BLaER1 (cell line): ENCODE measurements at regions not wholly inside any gene's neighbourhood (a gene's known extent, or its start where the extent isn't known, plus 50 kb on each side); places are given as distances from the start of the nearest gene placed in this dataset.

Experiments used
- H3K27ac ChIP-seq: shearing (Covaris generic); formaldehyde crosslinking; 2 replicates; pipeline ENCODE4 v1.8.1; 2022
- H3K27me3 ChIP-seq: shearing (Covaris generic); formaldehyde crosslinking; 2 replicates; pipeline ENCODE4 v1.8.1; 2022
- H3K36me3 ChIP-seq: shearing (Covaris generic); formaldehyde crosslinking; 2 replicates; pipeline ENCODE4 v1.8.1; 2022
- H3K4me1 ChIP-seq: shearing (Covaris generic); formaldehyde crosslinking; 2 replicates; pipeline ENCODE4 v1.8.1; 2022
- H3K4me2 ChIP-seq: shearing (Covaris generic); formaldehyde crosslinking; 2 replicates; pipeline ENCODE4 v1.8.1; 2022
- H3K4me3 ChIP-seq: shearing (Covaris generic); formaldehyde crosslinking; 2 replicates; pipeline ENCODE4 v1.8.1; 2022
- H3K9ac ChIP-seq: shearing (Covaris generic); formaldehyde crosslinking; 2 replicates; pipeline ENCODE4 v1.8.1; 2022
- H3K9me3 ChIP-seq: shearing (Covaris generic); formaldehyde crosslinking; 2 replicates; pipeline ENCODE4 v1.8.1; 2022
- H4K20me1 ChIP-seq: shearing (Covaris generic); formaldehyde crosslinking; 2 replicates; pipeline ENCODE4 v1.8.1; 2022
- Cebpa-rat ChIP-seq: shearing (Covaris generic); IDR thresholded peaks from 2 replicates; pipeline ENCODE4 v1.8.1; 2022

- Histone ChIP-seq H3K4me3 (no peak overlapping the region), H3K4me2 (no peak overlapping the region), H3K9me3 (no peaks in the 10 kb centered on the region), H3K27ac (no peak overlapping the region), H3K9ac (no peak overlapping the region), H4K20me1 (no peaks in the 10 kb centered on the region), H3K4me1 (peaks cover 8% of the 10 kb centered on the region; the same call in 1 of the 2 replicates), H3K27me3 (no peaks in the 10 kb centered on the region), H3K36me3 (no peaks in the 10 kb centered on the region)
- no peak for TF ChIP-seq Cebpa-rat
Observed at GRCh38 chr5:77935506-77936364, 159.6 kb upstream of the TBCA start.

GRCh38 chr5:77928776-77929300 lies 152.7 kb upstream of the TBCA start:
- no peaks in the 10 kb centered on the region for H3K4me1 ChIP-seq
- TF ChIP-seq Cebpa-rat: no peak
- no peak overlapping the region for H3K4me3 ChIP-seq
- H3K27ac ChIP-seq: no peak overlapping the region
- no peak overlapping the region for H3K4me2 ChIP-seq
- no peaks in the 10 kb centered on the region for H3K36me3 ChIP-seq
- no peaks in the 10 kb centered on the region for H4K20me1 ChIP-seq
- H3K27me3 ChIP-seq: no peaks in the 10 kb centered on the region
- no peak overlapping the region for H3K9ac ChIP-seq
- peaks cover 10% of the 10 kb centered on the region for H3K9me3 ChIP-seq

GRCh38 chr5:77926337-77926736 lies 150.2 kb upstream of the TBCA start:
- Histone ChIP-seq H3K9me3 (peaks cover 10% of the 10 kb centered on the region), H3K9ac (no peak overlapping the region), H4K20me1 (no peaks in the 10 kb centered on the region), H3K27ac (no peak overlapping the region), H3K27me3 (no peaks in the 10 kb centered on the region), H3K4me3 (no peak overlapping the region), H3K36me3 (no peaks in the 10 kb centered on the region), H3K4me2 (no peak overlapping the region), H3K4me1 (no peaks in the 10 kb centered on the region)
- no peak for TF ChIP-seq Cebpa-rat

- Histone ChIP-seq H3K4me3 (no peak overlapping the region), H3K27ac (no peak overlapping the region), H3K9me3 (peaks cover 10% of the 10 kb centered on the region), H4K20me1 (no peaks in the 10 kb centered on the region), H3K4me1 (no peaks in the 10 kb centered on the region), H3K9ac (no peak overlapping the region), H3K27me3 (no peaks in the 10 kb centered on the region), H3K4me2 (no peak overlapping the region), H3K36me3 (no peaks in the 10 kb centered on the region)
- TF ChIP-seq Cebpa-rat: no peak
Observed at GRCh38 chr5:77925503-77925902, 149.4 kb upstream of the TBCA start.

- Histone ChIP-seq H3K4me1 (no peaks in the 10 kb centered on the region), H3K9me3 (peaks cover 10% of the 10 kb centered on the region), H3K27ac (no peak overlapping the region), H3K4me2 (no peak overlapping the region), H3K27me3 (no peaks in the 10 kb centered on the region), H3K4me3 (no peak overlapping the region), H3K9ac (no peak overlapping the region), H4K20me1 (no peaks in the 10 kb centered on the region), H3K36me3 (no peaks in the 10 kb centered on the region)
- no peak for TF ChIP-seq Cebpa-rat
Observed at GRCh38 chr5:77924081-77924480, 147.9 kb upstream of the TBCA start.

GRCh38 chr5:77923666-77924065 lies 147.5 kb upstream of the TBCA start:
- no peak for TF ChIP-seq Cebpa-rat
- Histone ChIP-seq H3K27me3 (no peaks in the 10 kb centered on the region), H4K20me1 (no peaks in the 10 kb centered on the region), H3K36me3 (no peaks in the 10 kb centered on the region), H3K27ac (no peak overlapping the region), H3K4me2 (no peak overlapping the region), H3K4me3 (no peak overlapping the region), H3K9ac (no peak overlapping the region), H3K4me1 (no peaks in the 10 kb centered on the region), H3K9me3 (peaks cover 10% of the 10 kb centered on the region)

- H3K9me3 ChIP-seq: peaks cover 7% of the 10 kb centered on the region
- no peak overlapping the region for H3K4me2 ChIP-seq
- H3K9ac ChIP-seq: no peak overlapping the region
- no peak overlapping the region for H3K27ac ChIP-seq
- no peaks in the 10 kb centered on the region for H3K36me3 ChIP-seq
- no peak overlapping the region for H3K4me3 ChIP-seq
- H3K27me3 ChIP-seq: no peaks in the 10 kb centered on the region
- H3K4me1 ChIP-seq: no peaks in the 10 kb centered on the region
- no peaks in the 10 kb centered on the region for H4K20me1 ChIP-seq
- TF ChIP-seq Cebpa-rat: no peak
Observed at GRCh38 chr5:77921094-77921768, 145.1 kb upstream of the TBCA start.

- Histone ChIP-seq H3K9ac (no peak overlapping the region), H3K27ac (no peak overlapping the region), H4K20me1 (no peaks in the 10 kb centered on the region), H3K4me3 (no peak overlapping the region), H3K4me2 (no peak overlapping the region), H3K36me3 (no peaks in the 10 kb centered on the region), H3K4me1 (no peaks in the 10 kb centered on the region), H3K27me3 (no peaks in the 10 kb centered on the region), H3K9me3 (no peaks in the 10 kb centered on the region; the same call in 1 of the 2 replicates)
- no peak for TF ChIP-seq Cebpa-rat
Observed at GRCh38 chr5:77920359-77921058, 144.4 kb upstream of the TBCA start.

- no peaks in the 10 kb centered on the region for H3K27me3 ChIP-seq
- no peak overlapping the region for H3K9ac ChIP-seq
- no peak overlapping the region for H3K4me2 ChIP-seq
- no peaks in the 10 kb centered on the region for H4K20me1 ChIP-seq
- H3K4me3 ChIP-seq: no peak overlapping the region
- no peak overlapping the region for H3K27ac ChIP-seq
- no peak for TF ChIP-seq Cebpa-rat
- peaks cover 11% of the 10 kb centered on the region for H3K9me3 ChIP-seq
- H3K4me1 ChIP-seq: no peaks in the 10 kb centered on the region
- H3K36me3 ChIP-seq: no peaks in the 10 kb centered on the region
Observed at GRCh38 chr5:77915346-77915745, 139.2 kb upstream of the TBCA start.
